ENCODE measurements at regions not wholly inside any gene's neighbourhood (a gene's known extent, or its start where the extent isn't known, plus 50 kb on each side); places are given as distances from the start of the nearest gene placed in this dataset.

DNA sequence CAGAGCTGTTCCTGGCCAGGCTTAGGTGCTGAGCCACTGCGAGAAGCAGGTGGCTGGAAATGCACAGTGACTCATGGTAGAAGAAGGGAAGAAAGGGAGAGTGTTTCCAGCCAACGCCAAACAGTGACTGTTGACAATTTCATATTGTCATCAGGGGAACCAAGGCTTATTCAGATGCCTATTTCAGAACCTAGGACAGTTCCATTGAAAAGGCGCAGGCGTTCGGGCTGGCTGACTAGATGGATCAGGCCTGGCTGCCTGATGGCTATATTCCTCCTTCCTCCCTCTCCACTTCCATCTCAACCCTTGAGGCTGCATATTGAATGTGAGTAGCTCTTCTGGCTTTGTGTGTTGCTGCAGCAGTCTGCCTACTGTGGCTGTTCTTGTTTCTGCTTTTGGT lies 73.0 kb upstream of the FRMPD4 start:
- Histone ChIP-seq H3K36me3 (ENCODE audit: insufficient read depth, low read length) (no peaks in the 10 kb centered on the region), H4K20me1 (ENCODE audit: insufficient read depth) (no peaks in the 10 kb centered on the region), H3K27ac (ENCODE audit: low read length) (no peak overlapping the region), H3K79me2 (replicated peaks; ENCODE audit: insufficient read depth, low read length) (no peaks in the 10 kb centered on the region), H3K4me3 (ENCODE audit: low read length) (no peak overlapping the region), H2AFZ (ENCODE audit: low read depth, low read length) (no peak overlapping the region), H3F3A (ENCODE audit: insufficient read depth, low read length, poor library complexity, severe bottlenecking) (no peaks in the 10 kb centered on the region), H3K9ac (ENCODE audit: low read length) (no peak overlapping the region), H3K4me2 (ENCODE audit: low read length) (no peak overlapping the region), H3K9me3 (ENCODE audit: low read length) (no peaks in the 10 kb centered on the region), H3K9me2 (ENCODE audit: insufficient read depth, low read length) (no peaks in the 10 kb centered on the region), H3K27me3 (ENCODE audit: insufficient read depth, low read depth, low read length) (no peaks in the 10 kb centered on the region)
- TF ChIP-seq EZH2 (IDR thresholded peaks at IDR 0.05; ENCODE audit: borderline replicate concordance, insufficient read depth, low read length, poor library complexity, severe bottlenecking) (no peak), POLR2AphosphoS5 (IDR thresholded peaks at IDR 0.05) (no peak), TAF1 (IDR thresholded peaks at IDR 0.05; ENCODE audit: low read depth) (no peak), EP300 (conservative IDR thresholded peaks at IDR 0.05; ENCODE audit: poor library complexity, severe bottlenecking) (no peak), SMC3 (conservative IDR thresholded peaks at IDR 0.05; ENCODE audit: poor library complexity) (no peak), MXI1 (conservative IDR thresholded peaks at IDR 0.05; ENCODE audit: poor library complexity, severe bottlenecking) (no peak), RAD21 (conservative IDR thresholded peaks at IDR 0.05) (no peak)
- TF ChIP-seq, protein P1, sequence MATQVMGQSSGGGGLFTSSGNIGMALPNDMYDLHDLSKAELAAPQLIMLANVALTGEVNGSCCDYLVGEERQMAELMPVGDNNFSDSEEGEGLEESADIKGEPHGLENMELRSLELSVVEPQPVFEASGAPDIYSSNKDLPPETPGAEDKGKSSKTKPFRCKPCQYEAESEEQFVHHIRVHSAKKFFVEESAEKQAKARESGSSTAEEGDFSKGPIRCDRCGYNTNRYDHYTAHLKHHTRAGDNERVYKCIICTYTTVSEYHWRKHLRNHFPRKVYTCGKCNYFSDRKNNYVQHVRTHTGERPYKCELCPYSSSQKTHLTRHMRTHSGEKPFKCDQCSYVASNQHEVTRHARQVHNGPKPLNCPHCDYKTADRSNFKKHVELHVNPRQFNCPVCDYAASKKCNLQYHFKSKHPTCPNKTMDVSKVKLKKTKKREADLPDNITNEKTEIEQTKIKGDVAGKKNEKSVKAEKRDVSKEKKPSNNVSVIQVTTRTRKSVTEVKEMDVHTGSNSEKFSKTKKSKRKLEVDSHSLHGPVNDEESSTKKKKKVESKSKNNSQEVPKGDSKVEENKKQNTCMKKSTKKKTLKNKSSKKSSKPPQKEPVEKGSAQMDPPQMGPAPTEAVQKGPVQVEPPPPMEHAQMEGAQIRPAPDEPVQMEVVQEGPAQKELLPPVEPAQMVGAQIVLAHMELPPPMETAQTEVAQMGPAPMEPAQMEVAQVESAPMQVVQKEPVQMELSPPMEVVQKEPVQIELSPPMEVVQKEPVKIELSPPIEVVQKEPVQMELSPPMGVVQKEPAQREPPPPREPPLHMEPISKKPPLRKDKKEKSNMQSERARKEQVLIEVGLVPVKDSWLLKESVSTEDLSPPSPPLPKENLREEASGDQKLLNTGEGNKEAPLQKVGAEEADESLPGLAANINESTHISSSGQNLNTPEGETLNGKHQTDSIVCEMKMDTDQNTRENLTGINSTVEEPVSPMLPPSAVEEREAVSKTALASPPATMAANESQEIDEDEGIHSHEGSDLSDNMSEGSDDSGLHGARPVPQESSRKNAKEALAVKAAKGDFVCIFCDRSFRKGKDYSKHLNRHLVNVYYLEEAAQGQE (IDR thresholded peaks at IDR 0.05; ENCODE audit: borderline replicate concordance), result no peak
- TF ChIP-seq, protein P2, sequence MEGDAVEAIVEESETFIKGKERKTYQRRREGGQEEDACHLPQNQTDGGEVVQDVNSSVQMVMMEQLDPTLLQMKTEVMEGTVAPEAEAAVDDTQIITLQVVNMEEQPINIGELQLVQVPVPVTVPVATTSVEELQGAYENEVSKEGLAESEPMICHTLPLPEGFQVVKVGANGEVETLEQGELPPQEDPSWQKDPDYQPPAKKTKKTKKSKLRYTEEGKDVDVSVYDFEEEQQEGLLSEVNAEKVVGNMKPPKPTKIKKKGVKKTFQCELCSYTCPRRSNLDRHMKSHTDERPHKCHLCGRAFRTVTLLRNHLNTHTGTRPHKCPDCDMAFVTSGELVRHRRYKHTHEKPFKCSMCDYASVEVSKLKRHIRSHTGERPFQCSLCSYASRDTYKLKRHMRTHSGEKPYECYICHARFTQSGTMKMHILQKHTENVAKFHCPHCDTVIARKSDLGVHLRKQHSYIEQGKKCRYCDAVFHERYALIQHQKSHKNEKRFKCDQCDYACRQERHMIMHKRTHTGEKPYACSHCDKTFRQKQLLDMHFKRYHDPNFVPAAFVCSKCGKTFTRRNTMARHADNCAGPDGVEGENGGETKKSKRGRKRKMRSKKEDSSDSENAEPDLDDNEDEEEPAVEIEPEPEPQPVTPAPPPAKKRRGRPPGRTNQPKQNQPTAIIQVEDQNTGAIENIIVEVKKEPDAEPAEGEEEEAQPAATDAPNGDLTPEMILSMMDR (IDR thresholded peaks at IDR 0.05; ENCODE audit: poor library complexity, severe bottlenecking), result no peak

DNA sequence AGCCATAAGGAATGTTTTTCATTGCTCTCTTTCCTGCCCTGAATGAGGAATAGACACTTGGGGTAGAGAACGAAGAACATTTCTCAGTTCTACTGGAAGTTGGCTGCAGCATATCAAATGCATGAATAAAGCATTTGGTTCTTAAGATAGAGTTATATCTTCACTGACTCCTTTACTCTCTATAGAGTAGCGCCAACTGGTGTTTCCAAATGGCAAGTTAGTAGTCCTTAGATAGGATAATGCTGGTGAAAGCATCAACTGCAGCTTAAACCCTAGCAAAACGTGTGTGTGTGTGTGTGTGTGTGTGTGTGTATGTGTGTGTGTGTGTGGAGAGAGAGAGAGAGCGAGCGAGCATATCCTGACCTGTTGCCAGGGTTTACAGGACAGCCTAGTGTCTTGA lies 62.2 kb upstream of the FRMPD4 start:
- H3K9me3 ChIP-seq (ENCODE audit: low read length), result no peaks in the 10 kb centered on the region
- no peaks in the 10 kb centered on the region for H3K9me2 ChIP-seq (ENCODE audit: insufficient read depth, low read length)

More for the DNA sequence above, 62.2 kb upstream of the FRMPD4 start:
- Histone ChIP-seq H3K4me2 (ENCODE audit: low read length) (no peak overlapping the region), H2AFZ (ENCODE audit: low read depth, low read length) (no peak overlapping the region), H3F3A (ENCODE audit: insufficient read depth, low read length, poor library complexity, severe bottlenecking) (no peaks in the 10 kb centered on the region), H4K20me1 (ENCODE audit: insufficient read depth) (no peaks in the 10 kb centered on the region), H3K27me3 (ENCODE audit: insufficient read depth, low read depth, low read length) (no peaks in the 10 kb centered on the region), H3K36me3 (ENCODE audit: insufficient read depth, low read length) (no peaks in the 10 kb centered on the region), H3K9ac (ENCODE audit: low read length) (no peak overlapping the region), H3K4me3 (ENCODE audit: low read length) (no peak overlapping the region), H3K27ac (ENCODE audit: low read length) (no peak overlapping the region), H3K79me2 (replicated peaks; ENCODE audit: insufficient read depth, low read length) (no peaks in the 10 kb centered on the region)
- TF ChIP-seq EP300 (conservative IDR thresholded peaks at IDR 0.05; ENCODE audit: poor library complexity, severe bottlenecking) (no peak), RAD21 (conservative IDR thresholded peaks at IDR 0.05) (no peak), TAF1 (IDR thresholded peaks at IDR 0.05; ENCODE audit: low read depth) (no peak), EZH2 (IDR thresholded peaks at IDR 0.05; ENCODE audit: borderline replicate concordance, insufficient read depth, low read length, poor library complexity, severe bottlenecking) (no peak), SMC3 (conservative IDR thresholded peaks at IDR 0.05; ENCODE audit: poor library complexity) (no peak), MXI1 (conservative IDR thresholded peaks at IDR 0.05; ENCODE audit: poor library complexity, severe bottlenecking) (no peak), POLR2AphosphoS5 (IDR thresholded peaks at IDR 0.05) (no peak)
- TF ChIP-seq, protein P1 (IDR thresholded peaks at IDR 0.05; ENCODE audit: borderline replicate concordance), result no peak
- TF ChIP-seq, protein P2 (IDR thresholded peaks at IDR 0.05; ENCODE audit: poor library complexity, severe bottlenecking), result no peak

Data from neural cell (in vitro differentiated cells).